ENCODE measurements at regions not wholly inside any gene's neighbourhood (a gene's known extent, or its start where the extent isn't known, plus 50 kb on each side); places are given as distances from the start of the nearest gene placed in this dataset.

- Histone ChIP-seq H3K36me3 (ENCODE audit: control insufficient read depth, insufficient read depth, low read length) (no peaks in the 10 kb centered on the region), H3K27me3 (ENCODE audit: control insufficient read depth, insufficient read depth, low read length) (no peaks in the 10 kb centered on the region), H3K4me3 (ENCODE audit: low read depth, low read length) (no peak overlapping the region)
- TF ChIP-seq CTCF (IDR thresholded peaks at IDR 0.05; ENCODE audit: insufficient read depth, low read depth, low read length): no peak
- DNase-seq (ENCODE audit: low read depth): no peak
- CTCF ChIA-PET: no interaction called here
- POLR2A ChIA-PET: no interaction called here
Measured at GRCh38 chr10:85510682-85511081, 855.9 kb downstream of the GRID1 start.

- Histone ChIP-seq H3K4me3 (ENCODE audit: low read depth, low read length) (no peak overlapping the region), H3K36me3 (ENCODE audit: control insufficient read depth, insufficient read depth, low read length) (no peaks in the 10 kb centered on the region), H3K27me3 (ENCODE audit: control insufficient read depth, insufficient read depth, low read length) (no peaks in the 10 kb centered on the region)
- no peak for DNase-seq (ENCODE audit: low read depth)
- ChIA-PET POLR2A (no interaction called here), CTCF (interaction anchor here (1.2 kb wide), 1 partner anchor 17 kb away, joined by 3 read pairs; no protein-coding TSS in a partner anchor)
- no peak for TF ChIP-seq CTCF (IDR thresholded peaks at IDR 0.05; ENCODE audit: insufficient read depth, low read depth, low read length)
Measured at GRCh38 chr10:85513436-85513835, 853.2 kb downstream of the GRID1 start.

GRCh38 chr10:85515316-85515715, 851.3 kb downstream of the GRID1 start:
- POLR2A ChIA-PET: no interaction called here
- CTCF ChIA-PET: no interaction called here
- TF ChIP-seq CTCF (IDR thresholded peaks at IDR 0.05; ENCODE audit: insufficient read depth, low read depth, low read length): no peak

GRCh38 chr10:85524001-85524666, 842.5 kb downstream of the GRID1 start:
- Histone ChIP-seq H3K36me3 (ENCODE audit: control insufficient read depth, insufficient read depth, low read length) (no peaks in the 10 kb centered on the region), H3K27me3 (ENCODE audit: control insufficient read depth, insufficient read depth, low read length) (no peaks in the 10 kb centered on the region), H3K4me3 (ENCODE audit: low read depth, low read length) (no peak overlapping the region)
- TF ChIP-seq CTCF (IDR thresholded peaks at IDR 0.05; ENCODE audit: insufficient read depth, low read depth, low read length): no peak
- POLR2A ChIA-PET: no interaction called here
- no peak for DNase-seq (ENCODE audit: low read depth)
- CTCF ChIA-PET: no interaction called here

More at GRCh38 chr10:85515316-85515715, 851.3 kb downstream of the GRID1 start:
- H3K4me3 ChIP-seq (ENCODE audit: low read depth, low read length): no peak overlapping the region
- no peaks in the 10 kb centered on the region for H3K36me3 ChIP-seq (ENCODE audit: control insufficient read depth, insufficient read depth, low read length)
- no peaks in the 10 kb centered on the region for H3K27me3 ChIP-seq (ENCODE audit: control insufficient read depth, insufficient read depth, low read length)
- DNase-seq (ENCODE audit: low read depth): no peak

GRCh38 chr10:85527616-85528317, 838.8 kb downstream of the GRID1 start:
- ChIA-PET POLR2A (no interaction called here), CTCF (no interaction called here)
- H3K4me3 ChIP-seq (ENCODE audit: low read depth, low read length): no peak overlapping the region
- H3K27me3 ChIP-seq (ENCODE audit: control insufficient read depth, insufficient read depth, low read length): no peaks in the 10 kb centered on the region
- TF ChIP-seq CTCF (IDR thresholded peaks at IDR 0.05; ENCODE audit: insufficient read depth, low read depth, low read length): no peak
- no peak for DNase-seq (ENCODE audit: low read depth)
- no peaks in the 10 kb centered on the region for H3K36me3 ChIP-seq (ENCODE audit: control insufficient read depth, insufficient read depth, low read length)
